Fibroblast of skin of left quadriceps (primary cell): ENCODE measurements at regions not wholly inside any gene's neighbourhood (a gene's known extent, or its start where the extent isn't known, plus 50 kb on each side); places are given as distances from the start of the nearest gene placed in this dataset.
A peak's percentile ranks its signal among the peaks of the same experiment; 100 is the strongest.
"Not testable (repeated sequence)": the region's sequence is repeated elsewhere in the genome, so short reads cannot be mapped to it uniquely, and the experiment has no call there.

Source experiments
- DNase-seq, 2 experiments: peaks; one replicate each; pipeline ENCODE4 v3.0.0-alpha.2; 2013; ENCODE audit warnings: low read depth in 2 of 2

DNA sequence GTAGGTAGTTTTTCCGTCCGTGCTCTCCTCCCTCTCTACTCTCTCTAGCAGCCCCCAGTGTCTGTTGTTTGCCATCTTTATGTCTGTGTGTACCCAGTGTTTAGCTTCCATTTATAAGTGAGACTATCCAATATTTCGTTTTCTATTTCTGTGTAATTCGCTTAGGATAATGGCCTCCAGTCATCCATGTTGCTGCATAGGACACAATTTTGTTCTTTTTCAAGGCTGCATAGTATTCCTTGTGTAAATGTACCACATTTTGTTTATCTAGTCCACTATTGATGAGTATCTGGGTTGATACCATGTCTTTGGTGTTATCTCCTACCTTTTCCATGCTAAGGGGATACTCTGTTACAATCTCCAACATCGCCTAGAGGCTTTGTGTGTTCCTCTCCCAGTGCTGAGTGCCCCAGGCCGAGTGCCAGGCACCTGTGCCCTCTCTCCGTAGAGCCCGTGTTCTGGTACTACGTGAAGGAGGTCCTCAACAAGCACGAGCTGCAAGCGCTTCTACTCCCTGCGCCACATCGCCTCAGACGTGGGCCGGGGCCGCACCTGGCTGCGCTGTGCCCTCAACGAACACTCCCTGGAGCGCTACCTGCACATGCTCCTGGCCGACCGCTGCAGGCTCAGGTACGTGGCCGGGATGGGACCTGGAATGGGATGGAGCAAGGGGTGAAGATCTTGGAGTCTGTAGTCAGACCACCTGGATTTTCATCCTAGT, 51.0 kb downstream of the NPIPB11 start:
- not testable (repeated sequence) for DNase-seq

- DNase-seq: peak; percentile 3
These were observed 52.1 kb downstream of the NPIPB11 start for GRCh38 chr16:29354449-29354848.

DNA sequence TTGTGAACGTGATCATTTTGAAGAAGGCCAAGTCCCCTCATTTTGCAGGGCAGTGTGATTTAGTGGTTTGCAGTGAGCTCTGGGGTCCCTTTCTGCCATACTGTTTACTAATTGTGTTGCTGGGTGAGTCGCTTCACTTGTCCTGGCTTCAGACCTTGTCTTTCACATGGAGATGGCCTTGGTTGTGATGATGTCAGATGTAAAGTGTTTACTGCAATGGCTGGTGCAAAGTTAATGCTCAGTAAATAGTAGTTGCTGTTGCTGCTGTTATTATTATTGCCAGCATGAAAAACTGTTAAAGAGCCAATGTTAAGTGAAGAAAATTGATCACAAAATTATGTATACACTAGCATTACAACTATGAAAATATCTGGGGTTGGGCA, 53.9 kb downstream of the NPIPB11 start:
- not testable (repeated sequence) for DNase-seq

DNA sequence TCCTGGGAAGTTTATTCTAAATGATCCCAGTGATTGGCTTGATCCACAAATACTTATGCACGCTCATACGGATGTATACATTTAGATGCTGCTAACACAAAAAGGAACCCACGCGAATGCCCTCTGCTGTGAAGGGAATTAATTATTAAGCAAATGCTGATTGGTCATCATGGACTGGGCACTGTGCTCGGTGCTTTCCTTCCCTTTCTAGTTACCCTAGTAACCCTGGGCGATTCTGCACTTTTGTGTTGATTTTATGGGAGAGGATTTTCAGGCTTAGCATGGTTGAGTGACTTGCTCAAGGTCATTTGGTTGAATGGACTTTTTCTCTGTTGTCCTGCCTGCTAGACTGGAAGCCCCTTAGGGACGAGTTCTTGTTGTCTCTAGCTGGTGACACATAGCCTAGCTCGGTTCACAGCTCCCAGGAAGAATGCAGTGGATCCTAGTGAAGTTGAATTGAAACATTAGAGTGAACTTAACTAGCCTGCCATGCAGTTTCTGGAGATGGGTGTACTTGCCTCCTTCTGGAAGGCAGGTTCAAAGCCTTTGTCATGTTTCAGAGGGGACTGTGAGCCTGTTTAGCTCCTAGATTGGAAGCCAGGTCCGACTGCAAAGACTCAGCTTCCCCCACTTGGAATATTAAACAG, 54.4 kb downstream of the NPIPB11 start:
- DNase-seq: not testable (repeated sequence)

- DNase-seq: not testable (repeated sequence)
These were observed 55.1 kb downstream of the NPIPB11 start for GRCh38 chr16:29351271-29351969.

DNA sequence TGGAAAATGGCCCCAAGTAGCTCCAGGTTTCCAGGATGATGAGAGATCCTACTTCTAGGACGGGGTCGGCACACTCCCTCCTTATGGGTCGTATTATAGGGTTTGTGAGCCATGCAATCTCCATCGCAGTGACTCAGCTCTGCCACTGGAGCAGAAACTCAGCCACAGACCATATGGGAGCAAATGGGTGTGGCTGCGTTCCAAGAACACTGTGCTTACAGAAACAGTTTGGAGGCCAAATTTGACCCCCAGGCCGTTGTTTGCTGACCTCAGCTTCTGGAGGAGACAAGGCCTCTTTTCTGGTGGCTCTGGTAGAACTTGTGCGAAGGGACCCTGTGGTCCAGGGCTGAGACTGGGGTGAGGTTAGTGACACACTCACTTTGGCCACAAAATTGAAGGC, 56.5 kb downstream of the NPIPB11 start:
- peak; percentile 42 for DNase-seq

DNA sequence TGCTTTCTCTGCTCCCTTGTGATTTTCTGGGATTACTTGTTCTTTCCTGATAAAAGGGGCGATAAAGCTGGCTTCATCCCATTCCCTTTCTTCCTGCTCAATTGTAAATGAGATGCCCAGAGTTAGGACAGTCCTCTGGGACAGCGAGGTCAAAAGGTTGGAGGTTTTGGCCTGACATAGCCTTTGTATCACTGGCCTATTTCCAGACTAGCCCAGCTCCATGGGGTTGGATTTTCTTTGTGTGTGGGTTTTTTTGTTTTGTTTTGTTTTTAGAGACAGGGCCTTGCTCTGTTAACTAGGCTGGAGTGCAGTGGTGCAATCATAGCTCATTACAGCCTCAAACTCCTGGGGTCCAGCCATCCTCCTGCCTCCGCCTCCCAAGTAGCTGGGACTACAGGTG, 57.8 kb downstream of the NPIPB11 start:
- DNase-seq: not testable (repeated sequence)

GRCh38 chr16:29348123-29348690, 58.3 kb downstream of the NPIPB11 start:
- DNase-seq: not testable (repeated sequence)

- DNase-seq: not testable (repeated sequence)
These were observed 59.5 kb downstream of the NPIPB11 start for GRCh38 chr16:29346796-29347580.

DNA sequence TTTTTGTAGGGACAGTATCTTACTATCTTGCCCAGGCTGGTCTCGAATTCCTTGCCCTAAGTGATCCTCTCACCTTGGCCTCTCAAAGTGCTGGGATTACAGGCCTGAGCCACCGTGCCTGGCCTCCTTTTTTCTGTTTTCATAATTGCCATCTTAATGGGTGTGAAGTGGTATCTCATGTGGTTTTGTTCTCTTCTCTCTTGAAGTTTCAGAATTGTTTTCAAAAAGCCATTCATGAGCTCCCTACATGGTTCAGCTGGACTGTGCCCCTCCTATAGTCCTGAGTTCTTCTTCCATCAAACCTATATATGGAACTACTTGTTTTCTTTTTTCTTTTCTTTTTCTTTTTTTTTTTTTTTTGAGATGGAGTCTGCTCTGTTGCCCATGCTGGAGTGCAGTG, 60.3 kb downstream of the NPIPB11 start:
- DNase-seq: not testable (repeated sequence)

- DNase-seq: not testable (repeated sequence)
These were observed 63.6 kb downstream of the NPIPB11 start for GRCh38 chr16:29342937-29343336.

DNA sequence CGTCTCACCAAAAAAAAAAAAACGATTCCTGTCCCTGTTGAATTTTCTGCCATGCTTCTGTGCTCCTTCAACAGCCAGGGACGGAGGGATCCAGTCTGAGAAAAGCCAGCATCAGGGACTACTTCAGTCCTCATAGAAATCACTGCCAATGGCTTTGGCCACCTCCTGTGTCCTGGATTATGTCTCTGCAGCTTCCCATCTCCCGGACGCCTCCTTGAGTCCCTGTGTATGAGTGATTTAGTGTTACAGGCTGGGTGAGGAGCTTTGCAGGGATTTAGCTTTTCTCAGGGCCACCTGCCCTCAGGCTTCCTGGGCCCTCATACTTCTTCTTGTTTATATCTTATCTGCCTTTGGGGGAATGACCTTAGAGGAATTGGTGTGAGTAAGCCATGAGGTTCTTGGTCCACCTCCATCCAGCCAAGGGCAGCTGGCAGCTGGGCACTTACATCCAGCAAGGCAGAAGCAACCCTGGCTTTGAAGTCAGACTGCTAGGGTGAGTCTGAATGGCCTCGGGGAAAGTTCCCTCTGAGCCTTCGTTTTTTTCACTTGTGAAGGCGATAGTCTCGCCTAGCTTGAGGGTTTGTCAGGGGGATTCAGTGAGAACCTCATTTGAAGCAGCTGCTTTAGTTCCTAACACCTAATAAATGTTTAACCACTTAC, 65.6 kb downstream of the NPIPB11 start:
- not testable (repeated sequence) for DNase-seq

DNA sequence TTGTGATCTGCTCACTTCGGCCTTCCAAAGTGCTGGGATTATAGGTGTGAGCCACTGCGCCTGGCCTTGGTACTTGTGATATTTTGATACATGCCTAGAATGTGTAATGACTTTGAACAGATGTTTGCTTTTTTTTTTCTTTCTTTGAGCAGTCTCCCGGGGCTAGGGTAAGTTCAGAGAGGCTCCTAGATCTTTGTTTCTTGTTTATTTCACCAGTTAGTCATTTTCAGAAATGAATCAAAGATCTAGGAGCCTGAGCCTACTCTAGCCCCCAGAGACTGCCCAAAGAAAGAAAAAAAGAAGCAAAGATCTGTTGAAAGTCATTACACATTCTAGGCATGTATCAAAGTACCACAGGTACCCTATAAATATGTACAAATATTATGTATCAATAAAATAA, 66.3 kb downstream of the NPIPB11 start:
- DNase-seq: not testable (repeated sequence)

GRCh38 chr16:29338821-29339700, 67.5 kb downstream of the NPIPB11 start:
- not testable (repeated sequence) for DNase-seq

- DNase-seq: not testable (repeated sequence)
These were observed 69.1 kb downstream of the NPIPB11 start for GRCh38 chr16:29337385-29337901.

DNA sequence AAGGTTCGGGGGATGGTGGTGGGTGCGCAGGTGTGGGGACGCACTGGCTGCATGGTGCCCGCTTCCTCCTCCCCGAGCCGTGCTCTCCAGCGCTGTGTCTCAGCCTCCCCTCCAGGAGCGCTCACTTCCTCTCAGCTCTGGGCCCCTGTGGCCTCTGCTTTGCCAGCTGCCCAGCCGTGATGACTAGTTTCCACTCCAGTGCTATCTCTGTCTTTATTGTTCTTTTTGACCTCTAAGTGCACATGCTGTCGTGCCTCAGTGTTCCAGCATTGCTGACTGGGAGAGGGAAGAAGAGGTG, 71.0 kb downstream of the NPIPB11 start:
- DNase-seq: not testable (repeated sequence)

- not testable (repeated sequence) for DNase-seq
These were observed 71.5 kb downstream of the NPIPB11 start for GRCh38 chr16:29334776-29335548.

DNA sequence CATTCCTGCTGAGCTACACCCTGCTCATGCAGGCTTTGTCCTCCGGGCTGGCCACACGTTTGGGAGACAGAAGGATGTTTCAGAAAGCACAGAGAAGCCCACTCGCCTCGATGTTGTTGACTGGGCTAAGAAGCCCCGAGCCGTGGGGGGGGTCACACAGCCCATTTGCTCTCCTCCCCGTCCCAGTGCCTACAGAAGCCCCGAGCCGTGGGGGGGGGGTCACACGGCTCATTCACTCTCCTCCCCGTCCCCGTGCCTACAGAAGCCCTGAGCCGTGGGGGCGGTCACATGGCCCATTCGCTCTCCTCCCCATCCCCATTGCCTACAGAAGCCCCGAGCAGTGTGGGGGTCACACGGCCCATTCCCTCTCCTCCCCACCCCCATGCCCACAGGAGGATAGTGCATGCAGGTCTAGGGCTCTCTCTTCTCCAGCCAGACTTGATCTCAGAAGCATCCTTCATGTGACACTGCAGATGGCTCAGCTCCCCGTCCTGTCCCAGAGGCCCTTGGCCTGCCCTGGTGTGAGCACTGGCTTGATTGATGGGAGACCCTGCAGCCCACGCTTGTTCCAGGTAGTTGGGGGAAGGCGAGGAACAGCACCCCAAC, 72.9 kb downstream of the NPIPB11 start:
- not testable (repeated sequence) for DNase-seq

GRCh38 chr16:29330623-29331022, 75.9 kb downstream of the NPIPB11 start:
- not testable (repeated sequence) for DNase-seq
